AG04449 (cell line): ENCODE measurements at regions not wholly inside any gene's neighbourhood (a gene's known extent, or its start where the extent isn't known, plus 50 kb on each side); places are given as distances from the start of the nearest gene placed in this dataset.
A peak's percentile ranks its signal among the peaks of the same experiment; 100 is the strongest.

Experiments used
- CTCF ChIA-PET: fragments of 350-600 bp; formaldehyde crosslinking; extraction: SDS; loops from one replicate; lab custom pipeline; 2021; ENCODE audit warnings: antibody characterized with exemption; lab: Yijun Ruan, JAX
- POLR2A ChIA-PET: fragments of 400-600, 350-600 bp; formaldehyde crosslinking; extraction: SDS; loops from one replicate; lab custom pipeline; 2020; ENCODE audit warnings: antibody characterized with exemption, inconsistent platforms; lab: Yijun Ruan, JAX
- DNase-seq: peaks from one replicate; pipeline ENCODE4 v3.0.0-alpha.2; 2010; ENCODE audit warnings: low read depth, low spot score
- H3K4me3 ChIP-seq: 2 replicates; pipeline ENCODE4 v1.5.1; 2011; ENCODE audit warnings: low read depth, mild to moderate bottlenecking, control low read depth, low read length
- TF ChIP-seq, protein P1 (sequence below): IDR thresholded peaks from one replicate; pipeline ENCODE4 v1.5.1; 2011; ENCODE audit warnings: mild to moderate bottlenecking, moderate library complexity, low read length, control low read depth, inconsistent platforms; ENCODE audit not compliant: insufficient read depth; ENCODE audit errors: missing control alignments

DNA sequence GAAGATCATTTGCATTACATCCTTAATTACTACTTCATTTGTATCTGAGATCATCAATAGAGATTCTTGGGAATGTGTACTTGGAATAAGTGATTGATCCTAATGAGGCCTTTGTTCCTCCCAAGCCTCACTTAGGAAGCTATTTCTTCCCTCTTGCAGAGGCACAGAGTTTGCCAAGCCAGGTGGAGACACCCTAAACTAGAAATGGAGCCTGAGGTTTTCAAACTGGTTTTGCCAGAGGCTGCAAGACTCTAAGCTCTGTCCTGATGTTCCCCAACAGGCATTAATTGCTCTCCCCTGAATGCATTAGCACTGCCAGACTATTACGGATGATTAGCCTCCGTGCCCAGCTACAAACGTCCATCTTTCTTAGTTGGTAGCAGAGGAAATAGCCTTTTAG, 125.2 kb upstream of the LGALSL start:
- POLR2A ChIA-PET: interaction anchor here (0.5 kb wide), 1 partner anchor 106 kb away, joined by 3 read pairs; no protein-coding TSS in a partner anchor
- no peak overlapping the region for H3K4me3 ChIP-seq
- DNase-seq: no peak
- CTCF ChIA-PET: interaction anchor here (0.7 to 9.2 kb wide), 24 partner anchors 11 to 560 kb away, joined by 3 to 315 read pairs (median 5); partner anchors contain the start of gene AFTPH
- TF ChIP-seq, protein P1, sequence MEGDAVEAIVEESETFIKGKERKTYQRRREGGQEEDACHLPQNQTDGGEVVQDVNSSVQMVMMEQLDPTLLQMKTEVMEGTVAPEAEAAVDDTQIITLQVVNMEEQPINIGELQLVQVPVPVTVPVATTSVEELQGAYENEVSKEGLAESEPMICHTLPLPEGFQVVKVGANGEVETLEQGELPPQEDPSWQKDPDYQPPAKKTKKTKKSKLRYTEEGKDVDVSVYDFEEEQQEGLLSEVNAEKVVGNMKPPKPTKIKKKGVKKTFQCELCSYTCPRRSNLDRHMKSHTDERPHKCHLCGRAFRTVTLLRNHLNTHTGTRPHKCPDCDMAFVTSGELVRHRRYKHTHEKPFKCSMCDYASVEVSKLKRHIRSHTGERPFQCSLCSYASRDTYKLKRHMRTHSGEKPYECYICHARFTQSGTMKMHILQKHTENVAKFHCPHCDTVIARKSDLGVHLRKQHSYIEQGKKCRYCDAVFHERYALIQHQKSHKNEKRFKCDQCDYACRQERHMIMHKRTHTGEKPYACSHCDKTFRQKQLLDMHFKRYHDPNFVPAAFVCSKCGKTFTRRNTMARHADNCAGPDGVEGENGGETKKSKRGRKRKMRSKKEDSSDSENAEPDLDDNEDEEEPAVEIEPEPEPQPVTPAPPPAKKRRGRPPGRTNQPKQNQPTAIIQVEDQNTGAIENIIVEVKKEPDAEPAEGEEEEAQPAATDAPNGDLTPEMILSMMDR: no peak

DNA sequence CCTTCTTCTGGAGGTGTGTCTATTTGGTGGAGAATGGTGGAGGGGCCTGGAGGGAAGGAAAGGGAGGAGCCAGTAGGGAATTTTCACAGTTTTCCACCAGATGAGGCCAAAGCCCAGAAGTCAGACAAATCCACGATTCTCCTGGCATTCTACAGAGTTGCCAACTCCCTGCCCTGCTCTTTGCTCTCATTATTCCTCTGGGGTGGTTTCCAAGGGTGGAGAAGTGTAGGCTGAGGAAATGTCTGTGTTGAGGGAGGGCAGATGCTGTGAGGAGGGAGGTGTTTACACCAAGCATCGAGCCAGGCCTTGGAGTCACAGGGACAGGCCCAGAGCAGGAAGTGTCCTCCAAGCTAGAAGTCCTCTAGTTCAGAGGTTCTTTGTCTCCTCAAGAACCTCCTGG, 124.1 kb upstream of the LGALSL start:
- no peak for DNase-seq
- H3K4me3 ChIP-seq: no peak overlapping the region
- TF ChIP-seq, protein P1: no peak
- ChIA-PET CTCF (interaction anchor here (0.6 to 9.2 kb wide), 43 partner anchors 12 to 559 kb away, joined by 3 to 315 read pairs (median 9); partner anchors contain the start of gene AFTPH), POLR2A (interaction anchor here (1.2 kb wide), 1 partner anchor 31 kb away, joined by 3 read pairs; no protein-coding TSS in a partner anchor)

DNA sequence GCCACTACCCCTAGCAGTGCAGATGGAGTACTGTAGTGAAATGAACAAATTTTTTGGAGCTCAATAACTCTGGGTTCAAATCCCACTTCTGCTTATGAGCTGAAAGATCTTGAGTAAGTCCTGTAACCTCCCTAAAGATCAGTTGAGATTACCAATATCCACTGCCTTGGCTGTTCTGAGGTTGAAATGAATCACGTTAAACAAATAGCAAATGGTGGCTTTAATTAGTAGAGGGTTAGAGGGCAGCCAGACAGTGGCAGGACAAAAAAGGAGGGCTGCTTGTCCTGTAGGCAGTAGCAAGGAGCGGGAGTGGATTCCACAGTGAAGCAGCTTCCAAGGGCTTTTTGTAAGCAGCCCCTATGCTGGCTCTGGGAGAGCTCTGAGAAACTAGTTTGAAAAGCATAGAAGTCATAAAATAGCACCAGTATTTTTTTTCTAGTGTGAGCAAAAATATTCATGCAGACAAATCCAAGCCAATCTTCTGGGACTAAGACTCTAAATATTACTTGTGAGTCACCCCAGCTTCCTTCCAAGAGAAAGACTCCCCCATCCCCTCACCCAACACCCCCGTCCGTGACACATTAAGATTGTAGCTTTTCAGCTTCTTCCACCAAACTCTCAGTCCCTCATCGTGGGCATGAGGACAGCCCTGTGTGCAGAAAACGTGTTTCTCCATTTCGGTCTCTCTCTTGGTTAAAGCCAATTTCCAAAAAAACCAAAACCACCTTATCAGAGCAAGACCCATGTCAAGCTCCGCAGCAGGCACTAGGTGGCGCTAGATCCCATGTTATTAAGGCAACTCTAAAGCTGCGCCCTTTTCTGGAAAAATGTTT, 123.5 kb upstream of the LGALSL start:
- ChIA-PET POLR2A (interaction anchor here (0.7 to 1.2 kb wide), 3 partner anchors 30 to 193 kb away, joined by 3 to 5 read pairs (median 3); no protein-coding TSS in a partner anchor), CTCF (interaction anchor here (0.6 to 9.2 kb wide), 87 partner anchors 8 to 857 kb away, joined by 3 to 315 read pairs (median 5); partner anchors contain the start of gene AFTPH)
- peak overlapping the region; percentile 52 for H3K4me3 ChIP-seq
- peak; percentile 46 for DNase-seq
- TF ChIP-seq, protein P1: peak; percentile 83

DNA sequence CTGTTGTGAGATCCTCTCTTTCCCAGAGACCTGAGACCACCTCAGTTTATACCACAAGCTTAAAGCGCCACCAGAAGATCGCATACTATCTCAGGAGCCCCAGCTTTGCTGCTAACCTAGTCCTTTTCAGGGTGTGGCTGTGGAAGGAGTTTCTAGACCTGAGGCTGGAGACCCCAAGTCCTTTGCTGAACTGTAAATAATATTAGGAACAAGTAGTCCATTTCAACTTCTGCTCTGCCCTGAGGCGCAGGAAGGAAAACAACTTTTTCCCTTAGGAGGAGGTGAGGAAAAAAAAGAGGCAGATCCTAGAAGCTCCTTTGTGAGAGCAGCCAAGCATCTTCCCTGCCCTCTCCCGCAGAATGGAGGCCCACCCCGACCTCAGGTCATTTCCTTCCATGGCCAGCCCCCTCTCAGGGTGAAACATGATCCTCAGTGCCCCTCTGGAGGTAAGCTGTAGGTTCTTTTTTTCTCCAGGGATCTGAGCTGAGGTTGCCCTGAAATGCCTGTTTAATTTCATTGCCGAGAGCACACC, 122.8 kb upstream of the LGALSL start:
- ChIA-PET POLR2A (interaction anchor here (0.7 to 1.1 kb wide), 2 partner anchors 148 to 192 kb away, joined by 3 to 5 read pairs; no protein-coding TSS in a partner anchor), CTCF (interaction anchor here (0.6 to 9.2 kb wide), 83 partner anchors 9 to 856 kb away, joined by 3 to 315 read pairs (median 5); partner anchors contain the start of gene AFTPH)
- H3K4me3 ChIP-seq: no peak overlapping the region
- TF ChIP-seq, protein P1: no peak
- DNase-seq: no peak

DNA sequence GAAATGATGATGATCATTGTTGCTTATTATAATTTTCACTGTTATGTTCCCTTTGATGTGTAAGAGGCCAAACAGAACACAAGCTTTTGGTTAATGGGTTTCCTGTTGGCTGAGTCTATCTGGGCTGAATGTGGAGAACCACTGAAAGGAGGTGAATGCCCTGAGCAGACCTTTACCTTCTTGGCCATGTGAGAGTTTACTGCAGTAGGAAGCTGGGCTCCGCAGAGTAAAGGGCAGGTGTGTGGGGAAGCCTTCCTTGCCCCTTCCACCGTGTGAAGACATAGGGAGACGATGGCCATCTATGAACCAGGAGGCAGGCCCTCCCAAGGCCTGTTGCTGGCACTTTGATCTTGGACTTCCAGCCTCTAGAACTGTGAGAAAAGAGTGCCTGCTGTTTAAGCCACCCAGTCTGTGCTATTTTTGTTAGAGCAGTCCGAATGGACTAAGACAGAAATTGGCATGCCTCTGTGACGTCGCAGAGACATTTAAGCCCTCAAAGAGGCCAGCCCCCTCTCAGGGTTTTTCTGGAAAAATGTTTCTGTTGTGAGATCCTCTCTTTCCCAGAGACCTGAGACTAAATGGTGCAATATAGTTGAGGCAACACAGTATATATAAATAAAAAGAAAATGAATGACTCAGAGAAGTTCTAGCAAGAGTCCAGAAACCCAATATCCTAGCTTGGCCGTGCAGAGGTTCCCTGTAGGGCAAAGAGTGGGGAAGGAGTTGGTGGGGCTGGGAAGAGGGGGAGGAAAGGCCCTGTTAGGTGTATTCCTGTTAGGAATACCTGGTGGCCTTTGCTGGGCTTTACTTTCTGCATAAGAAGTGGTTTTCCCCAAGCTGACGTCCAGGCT, 121.9 kb upstream of the LGALSL start:
- no peak overlapping the region for H3K4me3 ChIP-seq
- TF ChIP-seq, protein P1: no peak
- DNase-seq: no peak
- CTCF ChIA-PET: interaction anchor here (0.6 to 9.2 kb wide), 57 partner anchors 8 to 856 kb away, joined by 3 to 315 read pairs (median 6); partner anchors contain the start of gene AFTPH
- POLR2A ChIA-PET: no interaction called here
